ENCODE measurements at regions not wholly inside any gene's neighbourhood (a gene's known extent, or its start where the extent isn't known, plus 50 kb on each side); places are given as distances from the start of the nearest gene placed in this dataset.

GRCh38 chr22:49295465-49295743, 532.3 kb downstream of the BRD1 start:
- TF ChIP-seq CTCF (IDR thresholded peaks at IDR 0.05), result no peak
- no peak for TF ChIP-seq EP300 (IDR thresholded peaks at IDR 0.05)
- TF ChIP-seq POLR2A (IDR thresholded peaks at IDR 0.05), result no peak

Measured in tibial nerve (tissue), 4 donors.